Neuronal stem cell (in vitro differentiated cells): ENCODE measurements at regions not wholly inside any gene's neighbourhood (a gene's known extent, or its start where the extent isn't known, plus 50 kb on each side); places are given as distances from the start of the nearest gene placed in this dataset.

Experiments
- DNase-seq: peaks from one replicate; pipeline ENCODE4 v3.0.0-alpha.2; 2013; ENCODE audit warnings: low spot score
- H2AFZ ChIP-seq: one replicate; pipeline ENCODE4 v1.6.1; 2013; ENCODE audit warnings: mild to moderate bottlenecking, low read length, inconsistent platforms
- H2AK5ac ChIP-seq: 2 replicates; pipeline ENCODE4 v1.6.1; 2013; ENCODE audit warnings: low read depth, mild to moderate bottlenecking, inconsistent platforms, low read length, moderate library complexity, mixed read lengths
- H2BK120ac ChIP-seq: 2 replicates; pipeline ENCODE4 v1.6.1; 2013; ENCODE audit warnings: low read depth, mild to moderate bottlenecking, inconsistent platforms, low read length, moderate library complexity, mixed read lengths
- H2BK12ac ChIP-seq: one replicate; pipeline ENCODE4 v1.6.1; 2013; ENCODE audit warnings: low read length, inconsistent platforms
- H2BK15ac ChIP-seq: 2 replicates; pipeline ENCODE4 v1.6.1; 2013; ENCODE audit warnings: mild to moderate bottlenecking, low read length, inconsistent platforms, mixed read lengths
- H2BK5ac ChIP-seq: one replicate; pipeline ENCODE4 v1.6.1; 2013; ENCODE audit warnings: inconsistent platforms, mild to moderate bottlenecking, low read length, moderate library complexity
- H3K14ac ChIP-seq: one replicate; pipeline ENCODE4 v1.6.1; 2013; ENCODE audit warnings: low read length, inconsistent platforms
- H3K18ac ChIP-seq: 2 replicates; pipeline ENCODE4 v1.6.1; 2013; ENCODE audit warnings: low read length, inconsistent platforms
- H3K23ac ChIP-seq: 2 replicates; pipeline ENCODE4 v1.6.1; 2013; ENCODE audit warnings: low read depth, mild to moderate bottlenecking, mixed read lengths, low read length, inconsistent platforms; ENCODE audit not compliant: poor library complexity
- H3K27ac ChIP-seq: replicated peaks from 3 replicates; pipeline ENCODE4 v1.5.1; 2013; ENCODE audit warnings: low read length, inconsistent platforms
- H3K27me3 ChIP-seq, 3 experiments: 2 replicates each; pipeline ENCODE4 v1.6.1; 2013; ENCODE audit warnings: low read length in 3 of 3, mild to moderate bottlenecking in 2 of 3, inconsistent platforms in 1 of 3, low read depth in 1 of 3, mixed read lengths in 1 of 3, moderate library complexity in 1 of 3; ENCODE audit not compliant: control insufficient read depth in 3 of 3, insufficient read depth in 3 of 3
- H3K36me3 ChIP-seq, 2 donors: replicated peaks in 1 of 2; 2 replicates each; pipeline ENCODE4 v1.6.1; 2013; ENCODE audit warnings: low read length in 2 of 2; ENCODE audit not compliant: control insufficient read depth in 2 of 2, insufficient read depth in 2 of 2
- H3K4ac ChIP-seq: 2 replicates; pipeline ENCODE4 v1.6.1; 2013; ENCODE audit warnings: inconsistent platforms, mild to moderate bottlenecking, low read length, moderate library complexity
- H3K4me1 ChIP-seq, 2 donors: 1 replicate in 1 of 2; 2 replicates in 1 of 2; pipeline ENCODE4 v1.6.1; 2013; ENCODE audit warnings: low read length in 2 of 2, low read depth in 1 of 2; ENCODE audit not compliant: control insufficient read depth in 2 of 2, insufficient read depth in 1 of 2
- H3K4me2 ChIP-seq: one replicate; pipeline ENCODE4 v1.6.1; 2013; ENCODE audit warnings: mild to moderate bottlenecking, low read length, inconsistent platforms; ENCODE audit not compliant: insufficient read depth, poor library complexity, severe bottlenecking
- H3K4me3 ChIP-seq, 2 donors: 2 replicates each; pipeline ENCODE4 v1.5.1; 2013; ENCODE audit warnings: low read length in 2 of 2, mild to moderate bottlenecking in 2 of 2, inconsistent platforms in 1 of 2, moderate library complexity in 1 of 2
- H3K79me1 ChIP-seq: one replicate; pipeline ENCODE4 v1.6.1; 2013; ENCODE audit warnings: low read depth, mild to moderate bottlenecking, inconsistent platforms, low read length, moderate library complexity
- H3K9ac ChIP-seq: one replicate; pipeline ENCODE4 v1.6.1; 2013; ENCODE audit warnings: mild to moderate bottlenecking, low read depth, low read length, inconsistent platforms; ENCODE audit not compliant: poor library complexity
- H3K9me3 ChIP-seq, 2 donors: replicated peaks in 1 of 2; 2 replicates each; pipeline versions ENCODE3 to v1.6.1; 2013; ENCODE audit warnings: low read length in 2 of 2, mild to moderate bottlenecking in 2 of 2, inconsistent platforms in 1 of 2, low read depth in 1 of 2, mixed read lengths in 1 of 2, moderate library complexity in 1 of 2; ENCODE audit not compliant: control insufficient read depth in 2 of 2, insufficient read depth in 1 of 2
- H4K8ac ChIP-seq: one replicate; pipeline ENCODE4 v1.6.1; 2013; ENCODE audit warnings: low read depth, mild to moderate bottlenecking, inconsistent platforms, low read length, moderate library complexity
- H4K91ac ChIP-seq: one replicate; pipeline ENCODE4 v1.6.1; 2013; ENCODE audit warnings: low read length, low read depth, mild to moderate bottlenecking, inconsistent platforms; ENCODE audit not compliant: poor library complexity
- WGBS, 2 donors: extraction: QIAGEN DNeasy Blood & Tissue Kit; methylation state at CpG; one replicate each; pipeline ENCODE4 v1.1.7; 2013; ENCODE audit warnings: missing lambda C conversion rate in 2 of 2, mixed read lengths in 1 of 2; ENCODE audit not compliant: insufficient read length in 2 of 2, insufficient replicate concordance in 1 of 2; ENCODE audit errors: extremely low coverage in 2 of 2; 5-methylcytosine and 5-hydroxymethylcytosine counted together

DNA sequence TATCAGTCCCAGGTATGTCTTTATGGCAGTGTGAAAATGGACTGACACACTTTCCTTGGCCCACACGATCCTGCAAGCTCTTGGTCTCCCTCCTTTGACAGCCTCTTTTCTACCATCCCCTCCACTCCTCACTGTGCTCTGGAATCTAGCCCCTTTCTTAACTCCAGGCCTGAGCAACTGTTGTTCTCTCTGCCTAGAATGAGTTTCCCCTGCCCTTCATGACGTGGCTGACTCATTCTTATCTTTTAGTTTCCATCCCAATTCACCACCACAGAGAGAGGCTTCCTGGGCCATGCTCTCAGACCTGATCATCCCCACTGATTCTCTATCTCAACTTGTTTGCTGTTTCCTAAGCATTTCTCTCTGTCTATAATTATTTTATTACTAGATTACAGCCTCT, 157.4 kb upstream of the HMGA2 start:
- H3K36me3 ChIP-seq = no peaks in the 10 kb centered on the region
- no peaks in the 10 kb centered on the region for H3K79me1 ChIP-seq
- H3K23ac ChIP-seq = no peak overlapping the region
- H3K27me3 ChIP-seq = no peaks in the 10 kb centered on the region
- H2BK12ac ChIP-seq = no peak overlapping the region
- H4K91ac ChIP-seq = no peak overlapping the region
- H3K27ac ChIP-seq = no peak overlapping the region
- H3K4me1 ChIP-seq = peaks cover 3% of the 10 kb centered on the region in 2 donors
- H2BK120ac ChIP-seq = no peak overlapping the region
- H3K14ac ChIP-seq = no peak overlapping the region
- DNase-seq = no peak
- no peak overlapping the region for H2BK15ac ChIP-seq
- H3K9me3 ChIP-seq = peaks cover 0 to 10% of the 10 kb centered on the region in 2 donors
- no peak overlapping the region for H3K4me3 ChIP-seq
- H3K4ac ChIP-seq = no peak overlapping the region
- H3K9ac ChIP-seq = no peak overlapping the region
- WGBS, 2 donors = no CpG with 5 or more reads among the region's 2 CpGs
- H3K4me2 ChIP-seq = no peak overlapping the region
- H2AK5ac ChIP-seq = no peak overlapping the region
- no peak overlapping the region for H2AFZ ChIP-seq
- H2BK5ac ChIP-seq = no peak overlapping the region
- H4K8ac ChIP-seq = no peak overlapping the region
- H3K18ac ChIP-seq = peak overlapping the region; percentile 42

DNA sequence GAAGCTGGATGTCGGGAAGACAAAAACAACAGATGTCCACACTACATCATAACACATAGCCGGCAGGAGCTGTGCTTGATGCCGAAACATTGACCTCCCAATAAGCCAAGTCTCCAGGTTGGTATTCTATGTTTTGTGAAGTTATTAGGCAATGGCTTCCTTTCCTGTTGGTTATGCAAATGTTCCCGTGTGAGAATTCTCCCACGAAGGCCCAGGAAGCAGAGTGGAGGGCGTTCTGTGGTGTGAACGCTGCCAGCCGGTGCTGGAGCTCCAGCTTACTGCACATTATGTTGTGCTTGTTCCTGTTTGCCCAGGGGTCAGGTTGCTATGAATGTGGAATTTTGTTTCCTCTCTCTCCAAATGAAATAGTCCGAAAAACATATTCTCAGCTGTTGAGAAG, 156.4 kb upstream of the HMGA2 start:
- H3K36me3 ChIP-seq = no peaks in the 10 kb centered on the region
- H4K91ac ChIP-seq = no peak overlapping the region
- H3K18ac ChIP-seq = no peak overlapping the region
- no peak overlapping the region for H2AK5ac ChIP-seq
- H2BK15ac ChIP-seq = no peak overlapping the region
- peak overlapping the region; percentile 56 for H2AFZ ChIP-seq
- H2BK5ac ChIP-seq = no peak overlapping the region
- H3K4ac ChIP-seq = no peak overlapping the region
- H3K4me1 ChIP-seq = peaks cover 3 to 4% of the 10 kb centered on the region in 2 donors
- H2BK12ac ChIP-seq = no peak overlapping the region
- no peak overlapping the region for H3K14ac ChIP-seq
- no peak overlapping the region for H4K8ac ChIP-seq
- H3K23ac ChIP-seq = no peak overlapping the region
- H3K4me3 ChIP-seq = no peak overlapping the region
- H3K9me3 ChIP-seq = peaks cover 0 to 10% of the 10 kb centered on the region in 2 donors
- H3K4me2 ChIP-seq = no peak overlapping the region
- DNase-seq = no peak
- no peak overlapping the region for H2BK120ac ChIP-seq
- no peaks in the 10 kb centered on the region for H3K27me3 ChIP-seq
- H3K9ac ChIP-seq = no peak overlapping the region
- no peak overlapping the region for H3K27ac ChIP-seq
- H3K79me1 ChIP-seq = no peaks in the 10 kb centered on the region
- no CpG with 5 or more reads among the region's 9 CpGs for WGBS, 2 donors

DNA sequence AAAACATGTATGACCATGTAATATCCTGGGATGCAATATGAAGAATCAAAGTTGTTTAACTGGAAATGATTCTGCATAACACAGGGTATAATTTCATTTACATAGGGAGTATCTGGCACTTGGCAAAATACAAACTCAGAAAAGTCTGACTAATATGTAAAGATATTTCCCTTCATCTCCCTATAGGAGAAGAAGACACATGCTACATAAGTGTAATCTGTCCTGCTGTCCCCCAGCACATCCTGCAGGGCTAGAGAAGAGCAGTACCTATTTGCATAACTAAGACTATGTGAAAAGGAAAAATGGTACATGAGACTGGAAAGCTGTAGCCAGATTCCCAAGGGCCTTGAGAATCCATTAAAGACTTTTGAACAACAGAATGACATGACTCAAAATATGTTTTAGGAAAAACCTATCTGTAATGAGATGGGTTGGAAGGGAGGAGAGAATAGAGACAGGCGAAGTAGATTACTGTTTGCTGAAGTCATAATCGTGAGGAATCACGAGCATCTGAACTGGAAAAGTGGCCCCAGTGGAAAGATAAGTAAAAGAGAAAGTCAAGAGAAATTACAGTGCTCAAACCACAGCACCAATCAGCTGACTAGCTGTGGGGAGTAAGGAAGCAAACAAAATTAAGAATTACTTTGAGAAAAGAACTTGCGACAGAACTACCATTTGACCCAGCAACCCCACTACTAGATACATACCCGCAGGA, 155.1 kb upstream of the HMGA2 start:
- H2BK12ac ChIP-seq = no peak overlapping the region
- no peak overlapping the region for H3K4ac ChIP-seq
- no peaks in the 10 kb centered on the region for H3K27me3 ChIP-seq
- DNase-seq = no peak
- H2BK15ac ChIP-seq = no peak overlapping the region
- H4K8ac ChIP-seq = no peak overlapping the region
- no peak overlapping the region for H3K14ac ChIP-seq
- no peak overlapping the region for H3K4me2 ChIP-seq
- H3K18ac ChIP-seq = no peak overlapping the region
- no peak overlapping the region for H4K91ac ChIP-seq
- WGBS, 2 donors = no CpG with 5 or more reads among the region's 5 CpGs
- H2AFZ ChIP-seq = no peak overlapping the region
- no peak overlapping the region for H2BK120ac ChIP-seq
- no peak overlapping the region for H2BK5ac ChIP-seq
- H3K23ac ChIP-seq = no peak overlapping the region
- H3K4me1 ChIP-seq = peaks cover 3 to 4% of the 10 kb centered on the region in 2 donors
- no peak overlapping the region for H3K9ac ChIP-seq
- H2AK5ac ChIP-seq = no peak overlapping the region
- H3K9me3 ChIP-seq = peaks cover 0 to 2% of the 10 kb centered on the region in 2 donors
- no peaks in the 10 kb centered on the region for H3K79me1 ChIP-seq
- no peak overlapping the region for H3K4me3 ChIP-seq
- no peak overlapping the region for H3K27ac ChIP-seq
- no peaks in the 10 kb centered on the region for H3K36me3 ChIP-seq

GRCh38 chr12:65670775-65671174, 153.5 kb upstream of the HMGA2 start:
- H2BK15ac ChIP-seq = no peak overlapping the region
- H2BK12ac ChIP-seq = no peak overlapping the region
- H3K14ac ChIP-seq = no peak overlapping the region
- no peak overlapping the region for H3K4me2 ChIP-seq
- no peak overlapping the region for H3K4me3 ChIP-seq
- H3K27me3 ChIP-seq = no peaks in the 10 kb centered on the region
- H2AK5ac ChIP-seq = no peak overlapping the region
- H3K79me1 ChIP-seq = no peaks in the 10 kb centered on the region
- peak overlapping the region; percentile 18 for H2AFZ ChIP-seq
- no peak overlapping the region for H3K4ac ChIP-seq
- H4K8ac ChIP-seq = no peak overlapping the region
- no peak for DNase-seq
- H3K23ac ChIP-seq = no peak overlapping the region
- H4K91ac ChIP-seq = no peak overlapping the region
- no peak overlapping the region for H3K27ac ChIP-seq
- no peak overlapping the region for H3K18ac ChIP-seq
- no peaks in the 10 kb centered on the region for H3K36me3 ChIP-seq
- no peak overlapping the region for H2BK5ac ChIP-seq
- no peaks in the 10 kb centered on the region for H3K9me3 ChIP-seq
- peaks cover 4 to 8% of the 10 kb centered on the region in 2 donors for H3K4me1 ChIP-seq
- H3K9ac ChIP-seq = no peak overlapping the region
- no CpG with 5 or more reads among the region's 3 CpGs for WGBS, 2 donors
- H2BK120ac ChIP-seq = no peak overlapping the region
